SK-N-MC (cell line): ENCODE measurements at regions not wholly inside any gene's neighbourhood (a gene's known extent, or its start where the extent isn't known, plus 50 kb on each side); places are given as distances from the start of the nearest gene placed in this dataset.

Experiments
- DNase-seq: peaks from one replicate; pipeline ENCODE4 v3.0.0-alpha.2; 2011; ENCODE audit warnings: low read depth, low spot score
- H3K27ac ChIP-seq: fragments of 200-600 bp; sonication (generic); 2 replicates; pipeline ENCODE4 v1.5.1; 2016; ENCODE audit warnings: mixed run types
- H3K36me3 ChIP-seq: fragments of 200-600 bp; sonication (generic); 2 replicates; pipeline ENCODE4 v1.6.1; 2017; ENCODE audit warnings: antibody characterized with exemption, low read length, mixed read lengths; ENCODE audit not compliant: insufficient read depth
- H3K4me3 ChIP-seq: fragments of 200-600 bp; sonication (generic); 2 replicates; pipeline ENCODE4 v1.5.1; 2016
- H3K9ac ChIP-seq: fragments of 200-600 bp; sonication (generic); 2 replicates; pipeline ENCODE4 v1.8.0; 2017; ENCODE audit warnings: mixed run types, mixed read lengths; ENCODE audit not compliant: insufficient read length
- H3K9me3 ChIP-seq: fragments of 200-600 bp; sonication (generic); 2 replicates; pipeline ENCODE4 v1.6.1; 2017; ENCODE audit warnings: low read depth, mild to moderate bottlenecking, antibody characterized with exemption, low read length, moderate library complexity, mixed read lengths
- EZH2 ChIP-seq: fragments of 200-600 bp; sonication (generic); IDR thresholded peaks from one replicate; pipeline ENCODE4 v1.6.1; 2017; ENCODE audit warnings: antibody characterized with exemption
- FOXP2 ChIP-seq: optimal IDR thresholded peaks from 2 replicates; pipeline ENCODE3; 2011; ENCODE audit warnings: mild to moderate bottlenecking, moderate library complexity; ENCODE audit not compliant: insufficient read depth; ENCODE audit errors: extremely low read length, control extremely low read depth
- POLR2AphosphoS5 ChIP-seq: IDR thresholded peaks from 2 replicates; pipeline ENCODE4 v1.6.1; 2012; ENCODE audit warnings: mild to moderate bottlenecking, low read depth, low read length, borderline replicate concordance

DNA sequence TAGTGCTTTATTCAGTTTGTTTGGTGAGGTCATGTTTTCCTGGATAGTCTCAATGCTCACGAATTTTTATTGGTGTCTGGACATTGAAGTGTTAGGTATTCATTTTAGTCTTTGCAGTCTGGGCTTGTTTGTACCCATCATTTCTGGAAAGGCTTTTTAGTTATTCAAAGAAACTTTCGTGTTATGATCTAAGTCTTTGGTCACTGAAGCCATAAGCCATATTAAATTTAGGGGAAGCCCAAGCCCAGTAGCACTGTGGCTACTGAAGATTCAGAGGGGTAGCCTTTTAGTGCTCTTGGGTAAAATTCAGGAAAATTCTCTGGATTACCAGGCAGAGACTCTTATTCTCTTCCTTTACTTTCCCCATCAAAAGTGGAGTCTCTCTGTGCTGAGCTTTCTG is 56.2 kb upstream of the PEX5L start:
- DNase-seq: no peak
- Histone ChIP-seq H3K9ac (no peak overlapping the region), H3K27ac (no peak overlapping the region), H3K9me3 (no peaks in the 10 kb centered on the region), H3K36me3 (no peaks in the 10 kb centered on the region), H3K4me3 (no peak overlapping the region)
- TF ChIP-seq FOXP2: no peak
- TF ChIP-seq POLR2AphosphoS5: no peak
- TF ChIP-seq EZH2: no peak

- Histone ChIP-seq H3K27ac (no peak overlapping the region), H3K36me3 (no peaks in the 10 kb centered on the region), H3K9me3 (no peaks in the 10 kb centered on the region), H3K4me3 (no peak overlapping the region), H3K9ac (no peak overlapping the region)
- no peak for DNase-seq
- TF ChIP-seq EZH2 (no peak), POLR2AphosphoS5 (no peak), FOXP2 (no peak)
Observed at GRCh38 chr3:180093535-180093934, 56.8 kb upstream of the PEX5L start.

DNA sequence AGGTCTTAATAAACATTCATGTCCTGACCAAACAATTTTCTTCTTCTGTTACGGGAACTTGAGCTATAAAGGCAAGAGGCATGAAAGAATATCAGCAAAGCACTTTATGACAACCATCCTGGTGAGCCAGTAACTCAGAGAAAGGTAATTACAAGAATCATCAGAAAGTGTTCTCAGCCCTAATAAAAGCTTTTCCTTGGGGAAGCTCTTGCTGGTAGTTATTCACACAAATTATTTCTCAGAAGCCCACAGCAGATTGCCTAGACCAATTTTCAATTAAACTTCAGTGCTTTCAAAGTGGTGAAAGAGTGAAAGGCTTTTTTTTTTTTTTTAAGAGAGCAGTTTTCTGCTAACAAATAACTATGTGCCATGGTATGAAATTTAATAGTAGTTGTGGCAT is 60.9 kb upstream of the PEX5L start:
- Histone ChIP-seq H3K27ac (no peak overlapping the region), H3K9ac (no peak overlapping the region), H3K36me3 (no peaks in the 10 kb centered on the region), H3K4me3 (no peak overlapping the region), H3K9me3 (no peaks in the 10 kb centered on the region)
- DNase-seq: no peak
- TF ChIP-seq EZH2: no peak
- no peak for TF ChIP-seq POLR2AphosphoS5
- TF ChIP-seq FOXP2: no peak

GRCh38 chr3:180102134-180102533 is 65.4 kb upstream of the PEX5L start:
- Histone ChIP-seq H3K9me3 (no peaks in the 10 kb centered on the region), H3K27ac (no peak overlapping the region), H3K36me3 (no peaks in the 10 kb centered on the region), H3K4me3 (no peak overlapping the region), H3K9ac (no peak overlapping the region)
- no peak for DNase-seq
- no peak for TF ChIP-seq FOXP2
- no peak for TF ChIP-seq EZH2
- TF ChIP-seq POLR2AphosphoS5: no peak

- H3K4me3 ChIP-seq: no peak overlapping the region
- no peak for DNase-seq
- TF ChIP-seq EZH2 (no peak), POLR2AphosphoS5 (no peak), FOXP2 (no peak)
- H3K36me3 ChIP-seq: no peaks in the 10 kb centered on the region
- no peak overlapping the region for H3K27ac ChIP-seq
- H3K9me3 ChIP-seq: no peaks in the 10 kb centered on the region
- H3K9ac ChIP-seq: no peak overlapping the region
Observed at GRCh38 chr3:180102604-180103003, 65.9 kb upstream of the PEX5L start.

DNA sequence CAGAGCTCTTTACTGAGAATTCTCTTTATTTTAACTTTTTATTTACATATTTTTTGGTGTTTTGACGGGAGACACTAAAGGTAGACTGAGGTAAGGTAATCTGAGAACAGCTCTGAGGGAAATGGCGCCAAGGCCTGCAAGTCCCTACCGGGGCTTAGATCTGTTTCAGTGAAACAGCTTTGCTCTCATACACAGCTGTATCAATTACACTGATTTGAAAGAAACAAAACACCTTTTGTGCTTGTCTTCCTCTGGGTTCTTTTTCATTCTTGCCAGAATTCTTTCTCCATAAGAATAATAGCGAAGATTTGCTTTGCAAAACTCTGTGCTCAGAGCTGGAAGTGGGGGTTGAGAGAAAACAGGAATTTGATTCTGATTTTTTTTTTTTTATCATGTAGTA is 79.5 kb upstream of the PEX5L start:
- Histone ChIP-seq H3K36me3 (no peaks in the 10 kb centered on the region), H3K27ac (no peak overlapping the region), H3K9me3 (no peaks in the 10 kb centered on the region), H3K9ac (no peak overlapping the region), H3K4me3 (no peak overlapping the region)
- no peak for DNase-seq
- no peak for TF ChIP-seq EZH2
- no peak for TF ChIP-seq POLR2AphosphoS5
- no peak for TF ChIP-seq FOXP2

GRCh38 chr3:180116658-180117057 is 79.9 kb upstream of the PEX5L start:
- no peak for DNase-seq
- Histone ChIP-seq H3K9ac (no peak overlapping the region), H3K27ac (no peak overlapping the region), H3K9me3 (no peaks in the 10 kb centered on the region), H3K4me3 (no peak overlapping the region), H3K36me3 (no peaks in the 10 kb centered on the region)
- TF ChIP-seq EZH2 (no peak), FOXP2 (no peak), POLR2AphosphoS5 (no peak)

DNA sequence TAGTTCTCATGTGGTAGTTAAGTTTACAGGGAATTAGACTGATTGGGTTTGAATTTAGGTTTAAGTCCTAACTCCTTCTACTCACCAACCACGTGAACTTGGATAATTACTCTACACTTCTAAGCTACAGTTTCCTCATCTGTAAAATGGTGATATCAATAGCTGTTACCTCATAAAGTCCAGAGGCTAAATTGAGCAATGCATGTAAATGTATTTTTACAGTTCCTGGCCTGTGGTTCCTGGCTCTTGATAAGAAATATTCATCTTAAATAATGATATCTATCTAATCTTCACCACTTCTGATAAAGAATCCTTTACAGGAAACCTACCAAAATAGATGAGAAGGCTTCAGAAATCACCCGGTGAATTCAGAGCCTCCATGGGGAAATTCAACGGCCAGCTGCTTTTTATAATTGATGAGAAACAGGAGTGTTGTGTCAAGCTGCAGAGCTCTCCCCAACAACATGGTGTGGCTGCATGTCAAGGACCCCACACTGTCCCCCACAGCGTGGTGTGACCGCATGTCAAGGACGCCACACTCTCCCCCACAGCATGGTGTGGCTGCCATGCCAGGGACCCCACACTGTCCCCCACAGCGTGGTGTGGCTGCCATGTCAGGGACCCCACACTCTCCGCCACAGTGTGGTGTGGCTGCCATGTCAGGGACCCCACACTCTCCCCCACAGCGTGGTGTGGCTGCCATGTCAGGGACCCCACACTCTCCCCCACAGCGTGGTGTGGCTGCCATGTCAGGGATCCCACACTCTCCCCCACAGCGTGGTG is 80.8 kb upstream of the PEX5L start:
- H3K36me3 ChIP-seq: no peaks in the 10 kb centered on the region

GRCh38 chr3:180119567-180119966 is 82.8 kb upstream of the PEX5L start:
- H3K9ac ChIP-seq: no peak overlapping the region
- DNase-seq: no peak
- H3K9me3 ChIP-seq: no peaks in the 10 kb centered on the region
- H3K27ac ChIP-seq: no peak overlapping the region
- no peak overlapping the region for H3K4me3 ChIP-seq
- no peak for TF ChIP-seq EZH2
- TF ChIP-seq POLR2AphosphoS5: no peak
- TF ChIP-seq FOXP2: no peak
- no peaks in the 10 kb centered on the region for H3K36me3 ChIP-seq

More for the DNA sequence above, 80.8 kb upstream of the PEX5L start:
- no peaks in the 10 kb centered on the region for H3K9me3 ChIP-seq
- H3K9ac ChIP-seq: no peak overlapping the region
- H3K4me3 ChIP-seq: no peak overlapping the region
- H3K27ac ChIP-seq: no peak overlapping the region
- no peak for TF ChIP-seq POLR2AphosphoS5
- no peak for TF ChIP-seq FOXP2
- TF ChIP-seq EZH2: no peak
- DNase-seq: no peak
